Gastroesophageal sphincter (tissue), 3 donors: ENCODE measurements at regions not wholly inside any gene's neighbourhood (a gene's known extent, or its start where the extent isn't known, plus 50 kb on each side); places are given as distances from the start of the nearest gene placed in this dataset.

Source experiments
- POLR2A ChIP-seq, 2 donors: fragments of 450-650 bp; IDR thresholded peaks; one replicate each; pipeline ENCODE4 v1.6.1; 2017; ENCODE audit warnings: antibody characterized with exemption in 2 of 2, mild to moderate bottlenecking in 2 of 2, moderate library complexity in 1 of 2
- TF ChIP-seq, protein P1 (sequence below), 4 experiments: fragments of 200-600 bp in 2 of 4; fragments of 450-650 bp in 2 of 4; sonication (generic) in 1 of 4; IDR thresholded peaks; one replicate each; pipeline ENCODE4 v1.5.1; 2017 to 2019; ENCODE audit warnings: antibody characterized with exemption in 4 of 4, mild to moderate bottlenecking in 2 of 4, moderate library complexity in 2 of 4

GRCh38 chr4:65190780-65191179 is 479.5 kb downstream of the EPHA5 start:
- TF ChIP-seq, protein P1, sequence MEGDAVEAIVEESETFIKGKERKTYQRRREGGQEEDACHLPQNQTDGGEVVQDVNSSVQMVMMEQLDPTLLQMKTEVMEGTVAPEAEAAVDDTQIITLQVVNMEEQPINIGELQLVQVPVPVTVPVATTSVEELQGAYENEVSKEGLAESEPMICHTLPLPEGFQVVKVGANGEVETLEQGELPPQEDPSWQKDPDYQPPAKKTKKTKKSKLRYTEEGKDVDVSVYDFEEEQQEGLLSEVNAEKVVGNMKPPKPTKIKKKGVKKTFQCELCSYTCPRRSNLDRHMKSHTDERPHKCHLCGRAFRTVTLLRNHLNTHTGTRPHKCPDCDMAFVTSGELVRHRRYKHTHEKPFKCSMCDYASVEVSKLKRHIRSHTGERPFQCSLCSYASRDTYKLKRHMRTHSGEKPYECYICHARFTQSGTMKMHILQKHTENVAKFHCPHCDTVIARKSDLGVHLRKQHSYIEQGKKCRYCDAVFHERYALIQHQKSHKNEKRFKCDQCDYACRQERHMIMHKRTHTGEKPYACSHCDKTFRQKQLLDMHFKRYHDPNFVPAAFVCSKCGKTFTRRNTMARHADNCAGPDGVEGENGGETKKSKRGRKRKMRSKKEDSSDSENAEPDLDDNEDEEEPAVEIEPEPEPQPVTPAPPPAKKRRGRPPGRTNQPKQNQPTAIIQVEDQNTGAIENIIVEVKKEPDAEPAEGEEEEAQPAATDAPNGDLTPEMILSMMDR (IDR thresholded peaks at IDR 0.05): no peak
- TF ChIP-seq POLR2A (IDR thresholded peaks at IDR 0.05): no peak
